ENCODE measurements at regions not wholly inside any gene's neighbourhood (a gene's known extent, or its start where the extent isn't known, plus 50 kb on each side); places are given as distances from the start of the nearest gene placed in this dataset.

GRCh38 chr6:121806116-121806515 is 370.7 kb downstream of the GJA1 start:
- intact Hi-C loops (cut with DNase I; ENCODE audit: low total_unique reads) = no loop called here
- 84 to 93% (median 88%) methylated on average over 1 of the region's 1 CpG for WGBS, 5 donors

GRCh38 chr6:121809211-121809610 is 373.8 kb downstream of the GJA1 start:
- no peak for DNase-seq
- no peak overlapping the region for H3K27ac ChIP-seq
- no peaks in the 10 kb centered on the region for H3K36me3 ChIP-seq
- WGBS, 5 donors = 78 to 85% (median 81%) methylated on average over 3 of the region's 3 CpGs
- H3K9me3 ChIP-seq = no peaks in the 10 kb centered on the region
- intact Hi-C loops (cut with DNase I; ENCODE audit: low total_unique reads) = no loop called here
- H3K4me3 ChIP-seq = no peak overlapping the region
- no peaks in the 10 kb centered on the region for H3K4me1 ChIP-seq
- H3K27me3 ChIP-seq = no peaks in the 10 kb centered on the region
- no peak for TF ChIP-seq CTCF (IDR thresholded peaks at IDR 0.05)
- no peak for TF ChIP-seq POLR2A (IDR thresholded peaks at IDR 0.05)
- no peak for TF ChIP-seq POLR2AphosphoS5 (IDR thresholded peaks at IDR 0.05)
- no peak for TF ChIP-seq EP300 (IDR thresholded peaks at IDR 0.05)

More at GRCh38 chr6:121806116-121806515, 370.7 kb downstream of the GJA1 start:
- no peaks in the 10 kb centered on the region for H3K27me3 ChIP-seq
- no peak overlapping the region for H3K27ac ChIP-seq
- H3K9me3 ChIP-seq = peaks cover 0 to 11% (median 4%) of the 10 kb centered on the region in 4 donors
- TF ChIP-seq CTCF (IDR thresholded peaks at IDR 0.05) (no peak), POLR2A (IDR thresholded peaks at IDR 0.05) (no peak), EP300 (IDR thresholded peaks at IDR 0.05) (no peak), POLR2AphosphoS5 (IDR thresholded peaks at IDR 0.05) (no peak)
- no peaks in the 10 kb centered on the region for H3K36me3 ChIP-seq
- H3K4me3 ChIP-seq = no peak overlapping the region
- no peak for DNase-seq
- H3K4me1 ChIP-seq = no peaks in the 10 kb centered on the region

- no peak for DNase-seq
- Histone ChIP-seq H3K4me1 (no peaks in the 10 kb centered on the region), H3K36me3 (no peaks in the 10 kb centered on the region), H3K4me3 (no peak overlapping the region), H3K27ac (no peak overlapping the region), H3K9me3 (no peaks in the 10 kb centered on the region), H3K27me3 (no peaks in the 10 kb centered on the region)
- 83 to 90% (median 85%) methylated on average over 7 of the region's 7 CpGs for WGBS, 5 donors
- intact Hi-C loops (cut with DNase I; ENCODE audit: low total_unique reads) = no loop called here
- TF ChIP-seq EP300 (IDR thresholded peaks at IDR 0.05) (no peak), CTCF (IDR thresholded peaks at IDR 0.05) (no peak), POLR2A (IDR thresholded peaks at IDR 0.05) (no peak), POLR2AphosphoS5 (IDR thresholded peaks at IDR 0.05) (no peak)
Observed at GRCh38 chr6:121810158-121811032, 374.9 kb downstream of the GJA1 start.

GRCh38 chr6:121811106-121811505 is 375.7 kb downstream of the GJA1 start:
- no peak for TF ChIP-seq CTCF (IDR thresholded peaks at IDR 0.05)
- TF ChIP-seq POLR2A (IDR thresholded peaks at IDR 0.05) = no peak
- no peak for TF ChIP-seq EP300 (IDR thresholded peaks at IDR 0.05)
- TF ChIP-seq POLR2AphosphoS5 (IDR thresholded peaks at IDR 0.05) = no peak
- 74 to 83% (median 80%) methylated on average over 3 of the region's 3 CpGs for WGBS, 5 donors
- intact Hi-C loops (cut with DNase I; ENCODE audit: low total_unique reads) = no loop called here
- DNase-seq = no peak
- Histone ChIP-seq H3K36me3 (no peaks in the 10 kb centered on the region), H3K9me3 (no peaks in the 10 kb centered on the region), H3K4me3 (no peak overlapping the region), H3K27ac (no peak overlapping the region), H3K4me1 (no peaks in the 10 kb centered on the region), H3K27me3 (no peaks in the 10 kb centered on the region)

Measured in stomach (tissue), 8 donors.